ENCODE measurements at regions not wholly inside any gene's neighbourhood (a gene's known extent, or its start where the extent isn't known, plus 50 kb on each side); places are given as distances from the start of the nearest gene placed in this dataset.
"Not testable (repeated sequence)": the region's sequence is repeated elsewhere in the genome, so short reads cannot be mapped to it uniquely, and the experiment has no call there.

- H3K27me3 ChIP-seq (ENCODE audit: control insufficient read depth, insufficient read depth, low read length): no peaks in the 10 kb centered on the region
- H3K9me3 ChIP-seq (ENCODE audit: control insufficient read depth, low read depth, low read length): no peaks in the 10 kb centered on the region
- H3K27ac ChIP-seq (ENCODE audit: low read length): no peak overlapping the region
- no peak overlapping the region for H3K4me3 ChIP-seq (ENCODE audit: low read length)
- no peak for DNase-seq
- no CpG with 5 or more reads among the region's 8 CpGs for WGBS (ENCODE audit: insufficient coverage, low lambda C conversion rate)
- H3K4me1 ChIP-seq (ENCODE audit: control insufficient read depth, insufficient read depth, low read length): no peaks in the 10 kb centered on the region
- H3K36me3 ChIP-seq (ENCODE audit: control insufficient read depth, insufficient read depth, low read length): no peaks in the 10 kb centered on the region
Measured at GRCh38 chr2:133892352-133892913, 324.2 kb upstream of the NCKAP5 start.

DNA sequence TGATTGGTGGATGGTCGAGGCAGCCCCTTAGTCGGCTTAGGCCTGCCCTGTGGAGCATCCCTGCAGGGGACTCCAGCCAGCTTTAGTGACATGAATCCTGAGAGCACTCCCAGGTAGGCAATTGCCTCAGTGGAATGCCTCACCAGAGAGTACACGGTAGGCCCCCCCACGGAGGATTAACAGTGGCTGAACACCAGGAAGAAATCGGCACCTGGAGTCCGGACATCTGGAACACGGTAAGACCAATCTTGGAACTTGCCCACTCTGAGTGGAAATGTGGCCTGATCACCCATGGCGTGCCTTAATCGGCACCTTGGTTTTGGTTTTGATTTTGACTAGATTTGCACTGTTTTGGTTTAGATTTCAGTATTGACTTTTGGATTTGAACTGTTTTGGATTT lies 326.2 kb upstream of the NCKAP5 start:
- Histone ChIP-seq H3K9me3 (ENCODE audit: control insufficient read depth, low read depth, low read length) (no peaks in the 10 kb centered on the region), H3K4me3 (ENCODE audit: low read length) (no peak overlapping the region), H3K27ac (ENCODE audit: low read length) (no peak overlapping the region), H3K36me3 (ENCODE audit: control insufficient read depth, insufficient read depth, low read length) (no peaks in the 10 kb centered on the region), H3K27me3 (ENCODE audit: control insufficient read depth, insufficient read depth, low read length) (no peaks in the 10 kb centered on the region), H3K4me1 (ENCODE audit: control insufficient read depth, insufficient read depth, low read length) (no peaks in the 10 kb centered on the region)
- DNase-seq: no peak
- no CpG with 5 or more reads among the region's 9 CpGs for WGBS (ENCODE audit: insufficient coverage, low lambda C conversion rate)

DNA sequence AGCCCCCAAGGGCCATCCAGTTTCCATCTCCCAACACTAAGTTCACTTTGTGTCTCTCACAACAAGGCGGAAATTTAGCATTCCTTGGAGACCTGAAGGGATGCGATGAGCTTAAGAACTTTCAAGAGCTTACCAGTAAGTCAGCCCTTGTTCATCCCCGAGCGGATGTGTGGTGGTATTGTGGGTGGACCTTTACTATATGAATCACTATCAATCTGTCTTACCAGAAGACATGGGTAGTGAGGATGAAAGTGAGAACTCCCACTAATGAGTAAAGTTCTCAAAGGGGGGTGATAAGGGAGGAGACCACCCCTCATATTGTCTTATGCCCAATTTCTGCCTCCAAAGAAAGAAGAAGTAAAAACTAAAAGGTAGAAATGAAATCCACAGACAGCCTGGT lies 329.6 kb upstream of the NCKAP5 start:
- not testable (repeated sequence) for H3K27me3 ChIP-seq (ENCODE audit: control insufficient read depth, insufficient read depth, low read length); H3K36me3 ChIP-seq (ENCODE audit: control insufficient read depth, insufficient read depth, low read length); H3K4me1 ChIP-seq (ENCODE audit: control insufficient read depth, insufficient read depth, low read length); DNase-seq; H3K9me3 ChIP-seq (ENCODE audit: control insufficient read depth, low read depth, low read length); H3K27ac ChIP-seq (ENCODE audit: low read length); H3K4me3 ChIP-seq (ENCODE audit: low read length)
- WGBS (ENCODE audit: insufficient coverage, low lambda C conversion rate): no CpG with 5 or more reads among the region's 4 CpGs

GRCh38 chr2:133900909-133901308 lies 332.6 kb upstream of the NCKAP5 start:
- Histone ChIP-seq H3K27me3 (ENCODE audit: control insufficient read depth, insufficient read depth, low read length) (no peaks in the 10 kb centered on the region), H3K36me3 (ENCODE audit: control insufficient read depth, insufficient read depth, low read length) (no peaks in the 10 kb centered on the region), H3K4me1 (ENCODE audit: control insufficient read depth, insufficient read depth, low read length) (no peaks in the 10 kb centered on the region), H3K4me3 (ENCODE audit: low read length) (no peak overlapping the region), H3K27ac (ENCODE audit: low read length) (no peak overlapping the region), H3K9me3 (ENCODE audit: control insufficient read depth, low read depth, low read length) (no peaks in the 10 kb centered on the region)
- no peak for DNase-seq
- no CpG with 5 or more reads among the region's 3 CpGs for WGBS (ENCODE audit: insufficient coverage, low lambda C conversion rate)

DNA sequence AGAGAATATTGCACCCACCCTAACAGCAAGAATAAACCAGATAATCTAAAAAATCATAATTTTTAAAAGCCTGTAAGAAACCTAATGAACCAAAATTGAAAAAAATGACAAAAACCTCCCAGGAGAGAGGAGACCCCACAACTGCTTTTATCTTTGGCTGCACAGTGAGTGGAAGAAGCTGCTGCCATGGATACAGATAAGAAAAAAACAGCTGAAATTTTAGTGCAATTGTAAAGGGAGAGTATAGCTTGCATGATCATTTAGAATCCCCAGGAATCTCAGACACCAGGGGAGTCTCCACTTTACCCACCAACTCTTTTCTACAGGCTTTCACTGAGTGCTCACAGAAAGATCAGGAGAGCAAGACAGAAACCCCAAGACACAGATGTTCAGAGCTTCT lies 338.1 kb upstream of the NCKAP5 start:
- Histone ChIP-seq H3K4me1 (ENCODE audit: control insufficient read depth, insufficient read depth, low read length) (no peaks in the 10 kb centered on the region), H3K27ac (ENCODE audit: low read length) (no peak overlapping the region), H3K9me3 (ENCODE audit: control insufficient read depth, low read depth, low read length) (no peaks in the 10 kb centered on the region), H3K27me3 (ENCODE audit: control insufficient read depth, insufficient read depth, low read length) (no peaks in the 10 kb centered on the region), H3K36me3 (ENCODE audit: control insufficient read depth, insufficient read depth, low read length) (no peaks in the 10 kb centered on the region), H3K4me3 (ENCODE audit: low read length) (no peak overlapping the region)
- no peak for DNase-seq

GRCh38 chr2:133906926-133907325 lies 338.7 kb upstream of the NCKAP5 start:
- no peaks in the 10 kb centered on the region for H3K36me3 ChIP-seq (ENCODE audit: control insufficient read depth, insufficient read depth, low read length)
- H3K27me3 ChIP-seq (ENCODE audit: control insufficient read depth, insufficient read depth, low read length): no peaks in the 10 kb centered on the region
- no peak overlapping the region for H3K4me3 ChIP-seq (ENCODE audit: low read length)
- H3K9me3 ChIP-seq (ENCODE audit: control insufficient read depth, low read depth, low read length): no peaks in the 10 kb centered on the region
- DNase-seq: no peak
- no peak overlapping the region for H3K27ac ChIP-seq (ENCODE audit: low read length)
- no peaks in the 10 kb centered on the region for H3K4me1 ChIP-seq (ENCODE audit: control insufficient read depth, insufficient read depth, low read length)

DNA sequence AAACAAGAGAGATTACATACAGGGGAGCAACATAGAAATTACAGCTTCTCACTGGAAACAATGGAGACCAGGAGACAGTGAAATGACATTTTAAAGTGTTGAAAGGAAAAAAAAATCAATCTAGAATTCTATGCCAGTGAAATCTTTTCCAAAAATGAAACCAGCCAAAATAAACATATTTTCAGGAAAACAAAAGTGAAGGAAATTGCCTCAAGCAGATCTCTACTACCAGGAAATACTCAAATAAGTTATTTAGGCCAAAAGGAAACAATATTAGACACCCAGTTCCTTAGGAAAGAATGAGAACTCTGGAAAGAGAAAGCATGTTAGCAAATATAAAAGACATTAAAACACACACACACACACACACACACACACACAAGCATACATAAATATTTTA lies 339.9 kb upstream of the NCKAP5 start:
- Histone ChIP-seq H3K36me3 (ENCODE audit: control insufficient read depth, insufficient read depth, low read length) (no peaks in the 10 kb centered on the region), H3K9me3 (ENCODE audit: control insufficient read depth, low read depth, low read length) (no peaks in the 10 kb centered on the region)
- DNase-seq: no peak

GRCh38 chr2:133918141-133918540 lies 335.7 kb upstream of the MGAT5 start:
- Histone ChIP-seq H3K27me3 (ENCODE audit: control insufficient read depth, insufficient read depth, low read length) (no peaks in the 10 kb centered on the region), H3K4me3 (ENCODE audit: low read length) (no peak overlapping the region), H3K27ac (ENCODE audit: low read length) (no peak overlapping the region), H3K9me3 (ENCODE audit: control insufficient read depth, low read depth, low read length) (no peaks in the 10 kb centered on the region), H3K36me3 (ENCODE audit: control insufficient read depth, insufficient read depth, low read length) (no peaks in the 10 kb centered on the region), H3K4me1 (ENCODE audit: control insufficient read depth, insufficient read depth, low read length) (no peaks in the 10 kb centered on the region)
- no CpG with 5 or more reads among the region's 1 CpG for WGBS (ENCODE audit: insufficient coverage, low lambda C conversion rate)
- DNase-seq: no peak

More for the DNA sequence above, 339.9 kb upstream of the NCKAP5 start:
- no peak overlapping the region for H3K27ac ChIP-seq (ENCODE audit: low read length)
- H3K4me1 ChIP-seq (ENCODE audit: control insufficient read depth, insufficient read depth, low read length): no peaks in the 10 kb centered on the region
- H3K27me3 ChIP-seq (ENCODE audit: control insufficient read depth, insufficient read depth, low read length): no peaks in the 10 kb centered on the region
- H3K4me3 ChIP-seq (ENCODE audit: low read length): no peak overlapping the region

DNA sequence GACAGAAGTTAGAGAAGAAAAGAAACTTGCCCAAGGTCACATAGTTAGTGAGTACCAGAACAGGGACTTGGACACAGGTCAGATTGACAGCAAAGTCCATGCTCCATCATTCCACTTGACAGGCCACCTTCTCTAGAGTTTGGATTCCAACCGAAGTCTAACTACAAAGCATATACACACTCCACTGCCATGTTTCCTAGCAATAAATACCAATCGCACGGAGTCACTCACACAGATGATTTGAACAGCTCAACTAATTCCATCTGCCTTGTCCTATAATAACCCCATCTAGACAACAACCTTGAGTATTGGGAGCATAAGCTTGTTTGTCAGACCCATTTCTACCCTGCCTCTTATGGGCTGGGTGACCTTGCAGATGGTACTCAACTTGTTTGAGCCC lies 334.6 kb upstream of the MGAT5 start:
- no CpG with 5 or more reads among the region's 3 CpGs for WGBS (ENCODE audit: insufficient coverage, low lambda C conversion rate)
- H3K4me3 ChIP-seq (ENCODE audit: low read length): no peak overlapping the region
- H3K9me3 ChIP-seq (ENCODE audit: control insufficient read depth, low read depth, low read length): no peaks in the 10 kb centered on the region
- DNase-seq: peak in 1 of 2 donors; percentile 14
- H3K36me3 ChIP-seq (ENCODE audit: control insufficient read depth, insufficient read depth, low read length): no peaks in the 10 kb centered on the region
- H3K4me1 ChIP-seq (ENCODE audit: control insufficient read depth, insufficient read depth, low read length): no peaks in the 10 kb centered on the region
- H3K27me3 ChIP-seq (ENCODE audit: control insufficient read depth, insufficient read depth, low read length): no peaks in the 10 kb centered on the region
- no peak overlapping the region for H3K27ac ChIP-seq (ENCODE audit: low read length)

DNA sequence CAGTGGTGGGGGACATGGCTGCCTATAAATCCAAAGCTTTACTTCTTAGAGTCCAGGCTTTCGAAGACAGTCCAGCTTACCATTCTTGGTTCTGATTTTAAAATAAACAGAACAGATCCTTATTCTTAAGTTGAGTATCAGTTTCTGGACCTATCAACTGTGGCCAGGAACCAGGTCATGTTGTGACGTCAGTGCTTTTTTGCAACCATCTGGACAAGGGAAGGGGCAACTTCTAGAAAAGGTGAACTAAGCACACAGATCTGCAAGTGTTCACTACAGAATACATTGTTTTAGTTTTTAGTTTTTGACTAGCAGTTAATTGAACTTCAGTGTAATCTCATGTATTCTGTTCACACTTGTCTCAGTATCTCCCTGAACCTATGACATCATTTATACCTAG lies 326.0 kb upstream of the MGAT5 start:
- DNase-seq: no peak
- WGBS (ENCODE audit: insufficient coverage, low lambda C conversion rate): no CpG with 5 or more reads among the region's 2 CpGs
- Histone ChIP-seq H3K4me1 (ENCODE audit: control insufficient read depth, insufficient read depth, low read length) (no peaks in the 10 kb centered on the region), H3K27me3 (ENCODE audit: control insufficient read depth, insufficient read depth, low read length) (no peaks in the 10 kb centered on the region), H3K36me3 (ENCODE audit: control insufficient read depth, insufficient read depth, low read length) (no peaks in the 10 kb centered on the region), H3K4me3 (ENCODE audit: low read length) (no peak overlapping the region), H3K9me3 (ENCODE audit: control insufficient read depth, low read depth, low read length) (no peaks in the 10 kb centered on the region), H3K27ac (ENCODE audit: low read length) (no peak overlapping the region)

DNA sequence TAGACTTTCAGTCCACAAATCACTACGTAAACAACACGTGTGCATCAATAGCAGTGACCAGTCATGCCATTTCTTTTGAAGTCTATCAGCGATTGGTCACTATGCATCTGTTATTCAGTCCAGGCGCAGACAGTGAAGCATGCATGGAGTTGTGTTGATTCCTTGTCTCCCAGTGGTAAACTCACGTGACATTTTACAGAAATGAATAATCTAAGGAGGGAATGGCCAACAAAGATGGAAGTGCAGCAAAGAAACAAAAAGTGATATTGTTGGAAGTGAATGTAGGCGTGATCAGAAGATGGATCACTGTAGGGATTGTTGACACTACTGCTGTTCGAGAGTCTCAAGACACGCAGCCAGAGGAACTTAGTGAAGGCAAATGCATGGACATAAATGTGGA lies 317.8 kb upstream of the MGAT5 start:
- Histone ChIP-seq H3K27ac (ENCODE audit: low read length) (no peak overlapping the region), H3K27me3 (ENCODE audit: control insufficient read depth, insufficient read depth, low read length) (no peaks in the 10 kb centered on the region), H3K36me3 (ENCODE audit: control insufficient read depth, insufficient read depth, low read length) (no peaks in the 10 kb centered on the region), H3K9me3 (ENCODE audit: control insufficient read depth, low read depth, low read length) (no peaks in the 10 kb centered on the region), H3K4me1 (ENCODE audit: control insufficient read depth, insufficient read depth, low read length) (no peaks in the 10 kb centered on the region), H3K4me3 (ENCODE audit: low read length) (no peak overlapping the region)
- no peak for DNase-seq
- WGBS (ENCODE audit: insufficient coverage, low lambda C conversion rate): 96% methylated on average over 4 of the region's 8 CpGs

Data from large intestine (tissue), 3 donors.